Common myeloid progenitor, CD34-positive (primary cell): ENCODE measurements at regions not wholly inside any gene's neighbourhood (a gene's known extent, or its start where the extent isn't known, plus 50 kb on each side); places are given as distances from the start of the nearest gene placed in this dataset.

ENCODE experiments used
- CTCF ChIA-PET: fragments of 350-600 bp; sonication (Branson Sonifier 250); formaldehyde crosslinking; loops from one replicate; lab custom pipeline; 2021; ENCODE audit warnings: antibody characterized with exemption; lab: Charles Lee
- POLR2A ChIA-PET: fragments of 350-600 bp; sonication (Branson Sonifier 250); formaldehyde crosslinking; loops from one replicate; lab custom pipeline; 2021; ENCODE audit warnings: antibody characterized with exemption; lab: Charles Lee
- DNase-seq, 3 donors: peaks; one replicate each; pipeline versions ENCODE4 v3.0.0 to v3.0.0-alpha.2; 2013
- H3K27ac ChIP-seq, 2 experiments: 1 replicate in 1 of 2; 2 replicates in 1 of 2; pipeline ENCODE4 v1.7.0; 2013; ENCODE audit warnings: inconsistent platforms in 2 of 2, low read length in 2 of 2, mild to moderate bottlenecking in 2 of 2, low read depth in 1 of 2, moderate library complexity in 1 of 2; ENCODE audit not compliant: severe bottlenecking in 2 of 2, insufficient read depth in 1 of 2, poor library complexity in 1 of 2
- H3K27me3 ChIP-seq, 5 experiments: replicated peaks in 2 of 5; 1 replicate in 3 of 5; 2 replicates in 2 of 5; pipeline versions ENCODE4 v1.6.1 to v1.7.0; 2013; ENCODE audit warnings: low read length in 4 of 5, mild to moderate bottlenecking in 2 of 5, moderate library complexity in 2 of 5, inconsistent platforms in 1 of 5; ENCODE audit not compliant: insufficient read depth in 5 of 5, control insufficient read depth in 4 of 5
- H3K36me3 ChIP-seq, 4 experiments: 1 replicate in 2 of 4; 2 replicates in 2 of 4; pipeline versions ENCODE4 v1.6.1 to v1.7.0; 2013; ENCODE audit warnings: low read length in 3 of 4, control low read depth in 1 of 4, mild to moderate bottlenecking in 1 of 4; ENCODE audit not compliant: control insufficient read depth in 4 of 4, insufficient read depth in 4 of 4
- H3K4me1 ChIP-seq, 4 experiments: 1 replicate in 3 of 4; 2 replicates in 1 of 4; pipeline versions ENCODE4 v1.6.1 to v1.7.1; 2013; ENCODE audit warnings: low read length in 3 of 4, mild to moderate bottlenecking in 3 of 4, control low read depth in 1 of 4, inconsistent platforms in 1 of 4, moderate library complexity in 1 of 4; ENCODE audit not compliant: control insufficient read depth in 4 of 4, insufficient read depth in 4 of 4; ENCODE audit errors: control extremely low read depth in 1 of 4
- H3K4me3 ChIP-seq, 7 experiments: 1 replicate in 4 of 7; 2 replicates in 3 of 7; pipeline versions ENCODE4 v1.5.1 to v1.7.0; 2013; ENCODE audit warnings: mild to moderate bottlenecking in 7 of 7, low read length in 6 of 7, moderate library complexity in 6 of 7, inconsistent platforms in 2 of 7, low read depth in 2 of 7, control low read depth in 1 of 7; ENCODE audit not compliant: insufficient read depth in 4 of 7, control insufficient read depth in 1 of 7; ENCODE audit errors: extremely low read depth in 1 of 7
- H3K9me3 ChIP-seq, 5 experiments: 1 replicate in 4 of 5; 2 replicates in 1 of 5; pipeline versions ENCODE4 v1.6.1 to v1.7.1; 2013; ENCODE audit warnings: low read length in 4 of 5, mild to moderate bottlenecking in 2 of 5, inconsistent platforms in 1 of 5, low read depth in 1 of 5, moderate library complexity in 1 of 5; ENCODE audit not compliant: control insufficient read depth in 4 of 5, insufficient read depth in 2 of 5; ENCODE audit errors: control extremely low read depth in 1 of 5
- WGBS: methylation state at CpG from one replicate; pipeline ENCODE4 v1.1.5; 2013; ENCODE audit not compliant: insufficient coverage; 5-methylcytosine and 5-hydroxymethylcytosine counted together

- H3K4me3 ChIP-seq = no peak overlapping the region
- no peaks in the 10 kb centered on the region for H3K9me3 ChIP-seq
- H3K27me3 ChIP-seq = peaks cover 0 to 7% (median 1%) of the 10 kb centered on the region in 5 experiments
- no peaks in the 10 kb centered on the region for H3K36me3 ChIP-seq
- ChIA-PET POLR2A (no interaction called here), CTCF (no interaction called here)
- no peak overlapping the region for H3K27ac ChIP-seq
- whole genome bisulfite sequencing = 56% methylated on average over 6 of the region's 9 CpGs
- DNase-seq = no peak
- H3K4me1 ChIP-seq = no peaks in the 10 kb centered on the region
Observed at GRCh38 chr16:66006485-66006884, 360.0 kb upstream of the CDH5 start.

DNA sequence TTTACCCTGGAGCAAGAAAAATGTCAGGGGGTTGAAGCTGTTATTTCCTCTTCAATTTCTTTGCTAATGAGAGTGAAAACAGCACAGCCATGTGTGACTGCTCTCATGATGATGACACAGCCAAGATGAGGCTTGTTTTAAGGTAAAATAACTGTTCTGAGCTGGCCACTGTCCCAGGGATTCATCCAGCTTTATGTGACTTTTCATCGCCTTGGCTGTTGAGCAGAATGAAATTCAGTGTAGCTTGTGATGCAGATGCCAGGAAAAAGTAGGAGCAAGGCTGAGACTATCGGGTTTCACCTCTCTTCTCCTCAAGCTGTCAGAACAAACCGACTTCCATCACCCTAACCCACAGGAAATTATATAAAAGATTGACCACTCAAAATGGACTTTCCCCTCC lies 361.8 kb upstream of the CDH5 start:
- DNase-seq = no peak
- Histone ChIP-seq H3K9me3 (no peaks in the 10 kb centered on the region), H3K36me3 (no peaks in the 10 kb centered on the region), H3K27ac (no peak overlapping the region), H3K27me3 (peaks cover 0 to 12% (median 5%) of the 10 kb centered on the region in 5 experiments), H3K4me1 (no peaks in the 10 kb centered on the region), H3K4me3 (no peak overlapping the region)
- CTCF ChIA-PET = no interaction called here
- POLR2A ChIA-PET = no interaction called here
- 90% methylated on average over 3 of the region's 3 CpGs for WGBS

DNA sequence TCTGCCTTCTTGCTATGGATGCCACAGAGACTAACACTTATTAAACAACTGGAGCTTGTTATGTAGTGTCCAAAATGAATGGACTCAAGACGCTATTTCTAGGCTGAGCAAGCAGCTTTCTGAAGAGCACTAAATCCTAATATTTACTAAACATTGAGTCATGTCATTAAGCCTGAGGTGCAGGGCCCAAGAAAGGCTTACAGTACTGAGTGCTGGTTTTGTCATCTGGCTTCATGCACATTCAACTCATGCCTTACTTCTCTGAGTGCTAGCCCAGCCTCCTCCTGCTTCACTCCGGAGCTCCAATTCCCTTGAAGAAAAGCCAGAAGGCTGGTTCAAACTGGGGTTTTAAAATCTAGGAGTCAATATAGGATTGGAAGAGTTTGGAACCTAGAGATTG lies 363.3 kb upstream of the CDH5 start:
- Histone ChIP-seq H3K27ac (no peak overlapping the region), H3K27me3 (peaks cover 0 to 12% (median 5%) of the 10 kb centered on the region in 5 experiments), H3K4me3 (no peak overlapping the region), H3K36me3 (no peaks in the 10 kb centered on the region), H3K4me1 (no peaks in the 10 kb centered on the region), H3K9me3 (no peaks in the 10 kb centered on the region)
- no peak for DNase-seq
- ChIA-PET POLR2A (no interaction called here), CTCF (no interaction called here)
- WGBS = 100% methylated on average over 2 of the region's 2 CpGs

- Histone ChIP-seq H3K27ac (no peak overlapping the region), H3K27me3 (peaks cover 0 to 12% (median 5%) of the 10 kb centered on the region in 5 experiments), H3K4me3 (no peak overlapping the region), H3K9me3 (no peaks in the 10 kb centered on the region), H3K4me1 (no peaks in the 10 kb centered on the region), H3K36me3 (no peaks in the 10 kb centered on the region)
- 86% methylated on average over 4 of the region's 7 CpGs for WGBS
- no peak for DNase-seq
- ChIA-PET CTCF (no interaction called here), POLR2A (no interaction called here)
Observed at GRCh38 chr16:66002601-66003000, 363.9 kb upstream of the CDH5 start.

- CTCF ChIA-PET = no interaction called here
- 71% methylated on average over 2 of the region's 4 CpGs for WGBS
- DNase-seq = no peak
Observed at GRCh38 chr16:66001432-66001831, 365.1 kb upstream of the CDH5 start.

GRCh38 chr16:65998443-65998842 lies 368.0 kb upstream of the CDH5 start:
- no peaks in the 10 kb centered on the region for H3K9me3 ChIP-seq
- H3K27ac ChIP-seq = no peak overlapping the region
- no peak overlapping the region for H3K4me3 ChIP-seq
- no peaks in the 10 kb centered on the region for H3K4me1 ChIP-seq
- peaks cover 2 to 27% (median 9%) of the 10 kb centered on the region in 5 experiments for H3K27me3 ChIP-seq
- no peaks in the 10 kb centered on the region for H3K36me3 ChIP-seq
- CTCF ChIA-PET = no interaction called here
- no peak for DNase-seq
- POLR2A ChIA-PET = no interaction called here
- 96% methylated on average over 3 of the region's 5 CpGs for WGBS

More at GRCh38 chr16:66001432-66001831, 365.1 kb upstream of the CDH5 start:
- H3K27ac ChIP-seq = no peak overlapping the region
- H3K4me3 ChIP-seq = no peak overlapping the region
- POLR2A ChIA-PET = no interaction called here
- H3K9me3 ChIP-seq = no peaks in the 10 kb centered on the region
- H3K36me3 ChIP-seq = no peaks in the 10 kb centered on the region
- H3K4me1 ChIP-seq = no peaks in the 10 kb centered on the region
- peaks cover 0 to 15% (median 5%) of the 10 kb centered on the region in 5 experiments for H3K27me3 ChIP-seq

GRCh38 chr16:65994291-65994690 lies 372.2 kb upstream of the CDH5 start:
- Histone ChIP-seq H3K4me1 (no peaks in the 10 kb centered on the region), H3K36me3 (no peaks in the 10 kb centered on the region), H3K4me3 (no peak overlapping the region), H3K27me3 (peaks cover 0 to 20% (median 2%) of the 10 kb centered on the region in 5 experiments), H3K27ac (no peak overlapping the region), H3K9me3 (no peaks in the 10 kb centered on the region)
- ChIA-PET POLR2A (no interaction called here), CTCF (no interaction called here)
- DNase-seq = no peak
- 100% methylated on average over 2 of the region's 2 CpGs for WGBS
